ENCODE measurements at regions not wholly inside any gene's neighbourhood (a gene's known extent, or its start where the extent isn't known, plus 50 kb on each side); places are given as distances from the start of the nearest gene placed in this dataset.

DNA sequence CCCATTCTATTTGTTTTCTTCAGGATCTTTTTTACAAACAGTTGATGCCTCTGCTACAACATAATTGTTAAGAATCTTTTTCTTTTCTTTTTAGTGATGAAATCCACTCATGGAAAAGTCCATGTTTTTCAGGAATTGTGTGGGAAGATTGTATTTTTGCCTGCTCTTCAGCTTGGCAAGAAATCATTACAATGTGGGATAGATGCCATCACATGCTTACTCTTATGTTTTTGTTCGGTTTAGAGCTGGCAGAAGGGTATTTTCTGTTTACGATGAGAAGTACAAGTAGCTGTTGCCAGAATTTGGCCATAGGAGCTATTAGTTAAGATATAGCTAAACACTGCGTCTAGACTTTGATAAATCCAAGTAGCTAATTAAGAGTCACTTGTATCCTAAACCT, 2585.3 kb downstream of the ARAP2 start:
- Histone ChIP-seq H3K27ac (ENCODE audit: low read depth, low read length) (no peak overlapping the region), H3K36me3 (ENCODE audit: insufficient read depth, low read length) (no peaks in the 10 kb centered on the region), H3K27me3 (ENCODE audit: insufficient read depth, low read length) (no peaks in the 10 kb centered on the region), H3K4me1 (ENCODE audit: insufficient read depth, low read length) (no peaks in the 10 kb centered on the region), H3K4me3 (ENCODE audit: low read length in 2 of 2) (no peak overlapping the region), H3K9me3 (ENCODE audit: control insufficient read depth in 1 of 2, low read length in 2 of 2) (no peaks in the 10 kb centered on the region)
- intact Hi-C loops (cut with micrococcal nuclease) = no loop called here
- ChIA-PET CTCF (ENCODE audit: partially characterized antibody) (no interaction called here), POLR2A (ENCODE audit: partially characterized antibody) (no interaction called here)
- H3K27ac Mint-ChIP-seq = no peak overlapping the region
- H3K4me1 Mint-ChIP-seq = no peaks in the 10 kb centered on the region
- H3K36me3 Mint-ChIP-seq = no peaks in the 10 kb centered on the region
- peaks cover 2 to 22% (median 11%) of the 10 kb centered on the region in 8 donors for H3K9me3 Mint-ChIP-seq
- no peak for DNase-seq
- no peak overlapping the region for H3K4me3 Mint-ChIP-seq
- H3K27me3 Mint-ChIP-seq = no peaks in the 10 kb centered on the region

DNA sequence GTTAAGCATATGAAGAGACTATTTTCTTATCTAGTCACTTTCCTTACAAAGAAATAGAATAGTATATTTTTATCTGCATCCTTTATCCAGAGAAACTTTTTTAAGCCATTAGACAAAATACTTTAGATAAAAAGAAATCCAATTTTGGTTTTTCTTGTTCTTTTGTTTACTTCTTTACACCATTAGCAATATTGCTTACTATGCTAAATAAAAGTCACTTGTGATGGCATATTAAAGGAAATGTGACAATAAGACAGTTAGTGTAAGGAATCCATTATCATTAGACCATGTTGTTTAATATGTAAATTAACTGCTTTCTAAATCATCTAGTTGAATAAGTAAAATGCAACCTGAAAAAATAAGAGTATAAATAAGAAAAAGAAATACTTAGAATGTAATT, 2582.7 kb downstream of the ARAP2 start:
- no peaks in the 10 kb centered on the region for H3K27me3 ChIP-seq (ENCODE audit: insufficient read depth, low read length)
- H3K27ac ChIP-seq (ENCODE audit: low read depth, low read length) = no peak overlapping the region
- POLR2A ChIA-PET (ENCODE audit: partially characterized antibody) = no interaction called here
- no peak for DNase-seq
- Mint-ChIP-seq H3K36me3 (no peaks in the 10 kb centered on the region), H3K9me3 (peaks cover 2 to 39% (median 26%) of the 10 kb centered on the region in 8 donors), H3K4me1 (no peaks in the 10 kb centered on the region), H3K27me3 (no peaks in the 10 kb centered on the region), H3K4me3 (no peak overlapping the region), H3K27ac (no peak overlapping the region)
- no peaks in the 10 kb centered on the region for H3K9me3 ChIP-seq (ENCODE audit: control insufficient read depth in 1 of 2, low read length in 2 of 2)
- intact Hi-C loops (cut with micrococcal nuclease) = no loop called here
- no peaks in the 10 kb centered on the region for H3K36me3 ChIP-seq (ENCODE audit: insufficient read depth, low read length)
- H3K4me1 ChIP-seq (ENCODE audit: insufficient read depth, low read length) = no peaks in the 10 kb centered on the region
- H3K4me3 ChIP-seq (ENCODE audit: low read length in 2 of 2) = no peak overlapping the region
- CTCF ChIA-PET (ENCODE audit: partially characterized antibody) = no interaction called here

DNA sequence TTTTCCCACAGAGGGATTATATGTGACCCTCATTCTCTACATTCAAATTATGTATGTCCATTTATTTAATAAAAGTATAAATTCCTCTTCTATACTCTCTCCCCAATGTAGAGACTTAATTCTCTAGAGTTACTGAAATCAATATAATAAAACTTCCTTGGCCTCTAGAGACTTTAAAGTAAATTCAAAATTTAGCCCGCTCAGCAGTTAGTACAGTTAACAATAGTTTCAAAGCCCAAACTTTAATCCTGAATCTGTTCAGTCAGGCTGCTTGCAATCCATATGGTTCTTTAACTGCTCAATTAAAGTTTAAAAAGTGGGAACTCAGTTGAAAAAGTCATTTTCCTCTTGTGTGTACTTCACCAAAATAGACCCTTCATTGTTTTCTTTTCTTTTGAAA, 2558.4 kb downstream of the ARAP2 start:
- Histone ChIP-seq H3K27me3 (ENCODE audit: insufficient read depth, low read length) (no peaks in the 10 kb centered on the region), H3K9me3 (ENCODE audit: control insufficient read depth in 1 of 2, low read length in 2 of 2) (no peaks in the 10 kb centered on the region), H3K4me3 (ENCODE audit: low read length in 2 of 2) (no peak overlapping the region), H3K27ac (ENCODE audit: low read depth, low read length) (no peak overlapping the region), H3K36me3 (ENCODE audit: insufficient read depth, low read length) (no peaks in the 10 kb centered on the region), H3K4me1 (ENCODE audit: insufficient read depth, low read length) (no peaks in the 10 kb centered on the region)
- ChIA-PET POLR2A (ENCODE audit: partially characterized antibody) (no interaction called here), CTCF (ENCODE audit: partially characterized antibody) (no interaction called here)
- Mint-ChIP-seq H3K27ac (no peak overlapping the region), H3K27me3 (no peaks in the 10 kb centered on the region), H3K36me3 (no peaks in the 10 kb centered on the region), H3K4me1 (no peaks in the 10 kb centered on the region), H3K4me3 (no peak overlapping the region), H3K9me3 (peaks cover 2 to 18% (median 9%) of the 10 kb centered on the region in 8 donors)
- intact Hi-C loops (cut with micrococcal nuclease) = no loop called here
- DNase-seq = no peak

DNA sequence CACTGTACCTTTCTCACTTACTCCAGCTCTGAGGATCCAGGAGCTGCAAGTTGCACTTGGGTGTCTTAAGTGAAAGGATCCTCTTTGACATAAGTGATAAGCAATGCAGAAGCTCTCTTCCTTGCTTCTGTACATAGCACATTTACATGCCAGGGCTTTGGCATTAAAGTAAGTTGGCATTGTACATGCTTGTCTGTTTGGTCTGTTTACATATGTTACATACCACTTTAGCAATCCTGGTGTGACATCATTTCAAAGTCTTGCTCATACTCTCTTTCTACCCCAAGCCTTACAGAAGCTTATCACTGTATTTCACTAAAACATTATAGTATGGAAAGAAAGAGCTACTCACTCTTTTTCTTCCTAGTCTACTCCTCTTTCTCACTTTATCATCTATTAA, 2548.3 kb downstream of the ARAP2 start:
- Mint-ChIP-seq H3K27me3 (no peaks in the 10 kb centered on the region), H3K9me3 (peaks cover 0 to 13% (median 6%) of the 10 kb centered on the region in 8 donors), H3K36me3 (no peaks in the 10 kb centered on the region), H3K27ac (no peak overlapping the region), H3K4me1 (no peaks in the 10 kb centered on the region), H3K4me3 (no peak overlapping the region)
- H3K4me3 ChIP-seq (ENCODE audit: low read length in 2 of 2) = no peak overlapping the region
- no peaks in the 10 kb centered on the region for H3K36me3 ChIP-seq (ENCODE audit: insufficient read depth, low read length)
- ChIA-PET CTCF (ENCODE audit: partially characterized antibody) (no interaction called here), POLR2A (ENCODE audit: partially characterized antibody) (no interaction called here)
- H3K27me3 ChIP-seq (ENCODE audit: insufficient read depth, low read length) = no peaks in the 10 kb centered on the region
- intact Hi-C loops (cut with micrococcal nuclease) = no loop called here
- no peaks in the 10 kb centered on the region for H3K9me3 ChIP-seq (ENCODE audit: control insufficient read depth in 1 of 2, low read length in 2 of 2)
- H3K4me1 ChIP-seq (ENCODE audit: insufficient read depth, low read length) = no peaks in the 10 kb centered on the region
- no peak for DNase-seq
- H3K27ac ChIP-seq (ENCODE audit: low read depth, low read length) = no peak overlapping the region

DNA sequence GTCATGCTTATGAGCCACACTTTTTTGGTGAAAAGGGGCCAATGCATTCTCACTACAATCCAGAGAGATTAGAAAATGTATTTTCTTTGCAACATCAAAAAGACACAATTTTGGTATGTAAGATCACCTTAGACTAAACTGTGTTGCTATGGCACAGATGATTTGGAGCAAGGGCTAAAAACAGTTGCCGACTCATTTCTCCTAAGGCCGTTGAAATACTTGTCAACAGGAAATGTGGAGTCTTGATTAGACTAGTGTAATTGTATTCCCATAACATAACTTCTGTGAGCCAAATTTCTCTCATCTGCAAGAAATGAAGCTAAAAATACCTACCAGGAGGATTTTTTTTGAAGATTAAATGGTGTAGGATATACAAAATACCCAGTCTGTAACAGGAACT, 2547.7 kb downstream of the ARAP2 start:
- no peaks in the 10 kb centered on the region for H3K36me3 ChIP-seq (ENCODE audit: insufficient read depth, low read length)
- no peak for DNase-seq
- H3K4me1 Mint-ChIP-seq = no peaks in the 10 kb centered on the region
- peaks cover 0 to 13% (median 6%) of the 10 kb centered on the region in 8 donors for H3K9me3 Mint-ChIP-seq
- H3K27ac ChIP-seq (ENCODE audit: low read depth, low read length) = no peak overlapping the region
- intact Hi-C loops (cut with micrococcal nuclease) = no loop called here
- no peaks in the 10 kb centered on the region for H3K27me3 Mint-ChIP-seq
- no peaks in the 10 kb centered on the region for H3K36me3 Mint-ChIP-seq
- H3K9me3 ChIP-seq (ENCODE audit: control insufficient read depth in 1 of 2, low read length in 2 of 2) = no peaks in the 10 kb centered on the region
- CTCF ChIA-PET (ENCODE audit: partially characterized antibody) = no interaction called here
- no peaks in the 10 kb centered on the region for H3K4me1 ChIP-seq (ENCODE audit: insufficient read depth, low read length)
- POLR2A ChIA-PET (ENCODE audit: partially characterized antibody) = no interaction called here
- H3K4me3 Mint-ChIP-seq = no peak overlapping the region
- no peak overlapping the region for H3K27ac Mint-ChIP-seq
- no peaks in the 10 kb centered on the region for H3K27me3 ChIP-seq (ENCODE audit: insufficient read depth, low read length)
- H3K4me3 ChIP-seq (ENCODE audit: low read length in 2 of 2) = no peak overlapping the region

DNA sequence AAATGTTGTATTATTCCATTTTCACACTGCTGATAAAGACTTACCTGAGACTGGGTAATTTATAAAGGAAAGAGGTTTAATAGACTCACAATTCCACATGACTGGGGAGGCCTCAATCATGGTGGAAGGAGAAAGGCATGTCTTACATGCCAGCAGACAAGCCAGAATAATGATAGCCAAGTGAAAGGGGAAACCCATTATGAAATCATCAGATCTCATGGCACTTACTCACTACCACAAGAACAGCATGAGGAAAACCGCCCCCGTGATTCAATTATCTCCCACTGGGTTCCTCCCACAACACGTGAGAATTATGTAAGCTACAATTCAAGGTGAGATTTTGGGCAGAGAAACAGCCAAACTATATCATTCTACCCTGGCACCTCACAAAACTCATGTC, 2535.1 kb downstream of the ARAP2 start:
- Histone ChIP-seq H3K4me1 (ENCODE audit: insufficient read depth, low read length) (no peaks in the 10 kb centered on the region), H3K27ac (ENCODE audit: low read depth, low read length) (no peak overlapping the region), H3K4me3 (ENCODE audit: low read length in 2 of 2) (no peak overlapping the region), H3K36me3 (ENCODE audit: insufficient read depth, low read length) (no peaks in the 10 kb centered on the region), H3K9me3 (ENCODE audit: control insufficient read depth in 1 of 2, low read length in 2 of 2) (peaks cover 0 to 5% of the 10 kb centered on the region in 2 donors), H3K27me3 (ENCODE audit: insufficient read depth, low read length) (no peaks in the 10 kb centered on the region)
- no peak overlapping the region for H3K27ac Mint-ChIP-seq
- no peak overlapping the region for H3K4me3 Mint-ChIP-seq
- H3K9me3 Mint-ChIP-seq = peaks cover 2 to 36% (median 22%) of the 10 kb centered on the region in 8 donors
- CTCF ChIA-PET (ENCODE audit: partially characterized antibody) = no interaction called here
- no peaks in the 10 kb centered on the region for H3K27me3 Mint-ChIP-seq
- DNase-seq = no peak
- no peaks in the 10 kb centered on the region for H3K36me3 Mint-ChIP-seq
- POLR2A ChIA-PET (ENCODE audit: partially characterized antibody) = no interaction called here
- H3K4me1 Mint-ChIP-seq = no peaks in the 10 kb centered on the region
- intact Hi-C loops (cut with micrococcal nuclease) = no loop called here

DNA sequence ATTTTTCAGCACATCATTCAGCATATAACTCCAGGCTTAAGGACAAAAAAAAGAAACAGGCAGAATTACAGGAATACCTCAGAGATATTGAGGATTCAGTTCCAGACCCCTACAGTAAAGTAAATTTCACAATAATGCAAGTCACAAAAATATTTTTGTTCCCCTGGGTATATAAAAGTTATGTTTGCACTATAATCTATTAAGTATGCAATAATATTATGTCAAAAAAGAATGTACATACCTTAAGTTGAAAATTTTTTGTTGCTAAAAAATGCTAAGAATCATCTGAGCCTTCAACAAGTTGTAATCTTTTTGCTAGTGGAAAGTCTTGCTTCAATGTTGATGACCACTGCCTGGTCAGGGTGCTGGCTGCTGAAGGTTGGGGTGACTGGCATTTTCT, 2532.5 kb downstream of the ARAP2 start:
- intact Hi-C loops (cut with micrococcal nuclease) = no loop called here
- Mint-ChIP-seq H3K27me3 (no peaks in the 10 kb centered on the region), H3K36me3 (no peaks in the 10 kb centered on the region), H3K4me1 (no peaks in the 10 kb centered on the region), H3K4me3 (no peak overlapping the region), H3K27ac (no peak overlapping the region), H3K9me3 (peaks cover 0 to 29% (median 17%) of the 10 kb centered on the region in 8 donors)
- POLR2A ChIA-PET (ENCODE audit: partially characterized antibody) = no interaction called here
- no peaks in the 10 kb centered on the region for H3K36me3 ChIP-seq (ENCODE audit: insufficient read depth, low read length)
- DNase-seq = no peak
- no peak overlapping the region for H3K27ac ChIP-seq (ENCODE audit: low read depth, low read length)
- H3K9me3 ChIP-seq (ENCODE audit: control insufficient read depth in 1 of 2, low read length in 2 of 2) = peaks cover 0 to 5% of the 10 kb centered on the region in 2 donors
- no peaks in the 10 kb centered on the region for H3K4me1 ChIP-seq (ENCODE audit: insufficient read depth, low read length)
- CTCF ChIA-PET (ENCODE audit: partially characterized antibody) = no interaction called here
- no peaks in the 10 kb centered on the region for H3K27me3 ChIP-seq (ENCODE audit: insufficient read depth, low read length)
- no peak overlapping the region for H3K4me3 ChIP-seq (ENCODE audit: low read length in 2 of 2)

DNA sequence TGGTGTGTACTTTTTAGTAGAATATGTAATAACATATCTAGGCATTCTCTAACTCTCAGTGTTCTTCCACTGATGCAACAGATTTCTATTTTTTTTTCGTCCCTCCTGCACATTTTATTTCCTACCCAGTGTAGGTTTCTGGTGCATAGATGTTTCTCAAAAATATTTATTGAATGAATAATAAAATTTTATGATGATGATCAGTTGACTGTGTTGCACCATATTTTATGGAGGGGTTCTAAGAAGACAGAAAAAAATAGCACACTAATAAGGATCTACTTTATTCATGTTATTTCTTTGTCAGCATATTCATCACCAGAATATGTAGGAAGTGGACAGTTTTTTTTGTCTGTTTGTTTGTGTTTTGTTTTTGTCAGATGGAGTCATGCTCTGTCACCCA, 2529.3 kb downstream of the ARAP2 start:
- H3K27ac Mint-ChIP-seq = peak overlapping the region in 1 of 7 donors; percentile 8
- H3K4me3 Mint-ChIP-seq = no peak overlapping the region
- ChIA-PET POLR2A (ENCODE audit: partially characterized antibody) (no interaction called here), CTCF (ENCODE audit: partially characterized antibody) (no interaction called here)
- H3K36me3 Mint-ChIP-seq = no peaks in the 10 kb centered on the region
- Histone ChIP-seq H3K4me3 (ENCODE audit: low read length in 2 of 2) (no peak overlapping the region), H3K27me3 (ENCODE audit: insufficient read depth, low read length) (no peaks in the 10 kb centered on the region), H3K36me3 (ENCODE audit: insufficient read depth, low read length) (no peaks in the 10 kb centered on the region), H3K9me3 (ENCODE audit: control insufficient read depth in 1 of 2, low read length in 2 of 2) (peaks cover 0 to 2% of the 10 kb centered on the region in 2 donors), H3K4me1 (ENCODE audit: insufficient read depth, low read length) (no peaks in the 10 kb centered on the region), H3K27ac (ENCODE audit: low read depth, low read length) (no peak overlapping the region)
- intact Hi-C loops (cut with micrococcal nuclease) = no loop called here
- no peak for DNase-seq
- no peaks in the 10 kb centered on the region for H3K4me1 Mint-ChIP-seq
- peaks cover 0 to 19% (median 14%) of the 10 kb centered on the region in 8 donors for H3K9me3 Mint-ChIP-seq
- H3K27me3 Mint-ChIP-seq = no peaks in the 10 kb centered on the region
